GM12875 (cell line): ENCODE measurements at regions not wholly inside any gene's neighbourhood (a gene's known extent, or its start where the extent isn't known, plus 50 kb on each side); places are given as distances from the start of the nearest gene placed in this dataset.

Experiments
- H3K4me3 ChIP-seq: one replicate; pipeline ENCODE4 v1.5.1; 2011; ENCODE audit warnings: low read depth, low read length, control low read depth
- CTCF ChIP-seq: IDR thresholded peaks from 2 replicates; pipeline ENCODE4 v1.5.1; 2011; ENCODE audit warnings: low read depth, mild to moderate bottlenecking, control low read depth, inconsistent platforms, low read length, moderate library complexity, borderline replicate concordance; ENCODE audit not compliant: insufficient read depth

DNA sequence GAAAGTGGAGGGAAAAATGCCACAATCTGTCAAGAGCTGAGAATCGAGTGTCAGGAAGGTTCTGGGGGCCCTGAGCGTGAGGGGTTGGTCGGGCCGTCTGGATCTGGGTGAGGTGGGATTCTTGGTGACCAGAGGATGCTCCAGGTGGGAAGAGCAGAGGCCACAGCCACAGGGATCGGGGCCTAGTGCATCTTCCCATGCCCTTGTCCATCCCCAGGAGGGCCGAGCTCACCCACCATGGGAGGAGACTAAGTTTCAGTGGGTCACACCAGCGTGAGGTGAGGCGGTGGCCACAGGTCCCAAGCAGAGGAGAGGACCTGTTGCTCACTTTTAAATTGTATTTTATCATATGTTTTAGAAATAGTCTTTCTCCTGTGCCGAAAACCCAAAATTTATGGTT lies 70.0 kb downstream of the TMEM18 start:
- H3K4me3 ChIP-seq = no peak overlapping the region
- no peak for TF ChIP-seq CTCF

DNA sequence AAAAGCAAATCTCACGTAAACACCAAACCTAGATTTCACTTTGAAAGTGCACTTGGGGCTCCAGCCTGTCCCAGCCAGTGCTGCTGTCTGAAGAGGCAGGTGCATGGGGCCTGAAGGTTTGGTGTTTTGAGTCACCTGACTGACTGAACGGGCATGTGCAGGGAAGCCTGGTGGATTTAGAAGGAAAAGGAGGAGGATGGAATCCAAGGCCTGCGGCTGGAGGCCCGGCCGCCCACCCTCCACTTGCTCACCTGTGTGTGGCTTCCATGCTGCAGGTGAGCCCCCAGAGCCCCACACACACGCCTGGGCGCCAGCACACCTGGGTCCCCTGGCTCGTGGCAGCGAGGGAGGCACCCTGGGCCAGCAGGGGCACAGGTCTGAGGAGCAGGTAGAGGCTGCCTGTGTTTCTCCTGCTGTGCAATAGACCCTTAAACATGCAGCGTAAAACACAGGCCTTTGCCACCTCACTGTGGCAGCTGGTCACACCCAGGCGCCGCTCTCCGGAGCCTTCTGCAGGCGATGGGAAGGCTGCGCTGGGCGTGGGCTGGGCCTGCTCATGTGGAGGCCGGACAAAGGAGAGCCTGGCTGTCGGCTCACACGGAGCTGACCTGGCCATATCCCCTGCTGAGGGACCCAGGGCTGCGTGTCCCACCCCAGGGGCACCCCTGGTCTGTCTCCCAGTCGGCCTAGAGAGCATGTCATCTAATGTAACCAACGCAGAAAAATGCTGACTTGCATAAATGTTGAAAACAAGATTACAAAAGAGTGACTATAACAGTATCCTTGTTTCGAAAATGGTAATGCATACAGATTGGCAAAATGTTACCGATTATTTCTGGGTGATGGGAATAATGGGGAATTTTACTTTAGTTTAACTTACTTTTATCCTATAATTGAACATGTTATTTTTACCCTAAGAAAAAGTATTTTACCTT lies 71.3 kb downstream of the TMEM18 start:
- H3K4me3 ChIP-seq = no peak overlapping the region
- no peak for TF ChIP-seq CTCF

DNA sequence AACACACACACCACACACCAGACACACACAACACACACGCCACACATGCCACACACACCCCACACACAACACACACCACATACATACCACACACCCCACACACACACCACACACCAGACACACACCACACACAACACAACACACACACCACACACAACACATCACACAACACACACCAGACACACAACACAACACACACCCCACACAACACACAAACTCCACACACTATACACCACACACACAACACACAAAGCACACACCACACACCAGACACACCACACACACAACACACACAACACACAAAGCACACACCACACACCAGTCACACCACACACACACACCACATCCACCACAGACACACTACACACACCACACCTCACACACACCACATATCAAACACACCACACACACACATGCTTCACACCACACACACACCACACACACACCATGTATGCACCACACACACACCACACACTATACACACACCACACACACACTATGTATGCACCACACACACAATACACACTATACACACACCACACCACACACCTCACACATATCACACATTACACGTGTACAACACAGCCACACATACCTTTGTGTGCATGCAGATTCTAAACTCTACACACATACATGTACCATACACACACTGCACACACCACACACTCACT lies 72.2 kb downstream of the TMEM18 start:
- no peak for TF ChIP-seq CTCF
- no peak overlapping the region for H3K4me3 ChIP-seq

DNA sequence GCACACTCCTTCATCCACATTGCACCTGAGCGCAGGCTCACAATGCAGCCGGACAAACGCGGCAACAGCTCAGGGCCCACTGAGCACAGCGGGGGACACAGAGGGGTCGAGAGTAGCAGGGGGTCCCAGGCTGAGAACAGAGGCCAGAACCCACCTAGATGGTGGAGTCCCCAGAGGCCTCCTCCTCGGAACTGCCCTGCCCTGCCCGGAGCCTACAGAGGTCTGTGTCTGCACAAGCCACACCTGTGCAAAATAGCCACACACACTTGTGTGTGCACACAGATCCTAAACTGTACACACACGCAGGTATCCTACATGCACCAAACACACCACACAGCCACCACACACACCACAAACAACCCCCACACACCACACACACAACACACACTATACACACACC lies 72.8 kb downstream of the TMEM18 start:
- H3K4me3 ChIP-seq = no peak overlapping the region
- TF ChIP-seq CTCF = no peak

- no peak for TF ChIP-seq CTCF
- H3K4me3 ChIP-seq = no peak overlapping the region
Measured at GRCh38 chr2:603869-604268, 73.3 kb downstream of the TMEM18 start.

DNA sequence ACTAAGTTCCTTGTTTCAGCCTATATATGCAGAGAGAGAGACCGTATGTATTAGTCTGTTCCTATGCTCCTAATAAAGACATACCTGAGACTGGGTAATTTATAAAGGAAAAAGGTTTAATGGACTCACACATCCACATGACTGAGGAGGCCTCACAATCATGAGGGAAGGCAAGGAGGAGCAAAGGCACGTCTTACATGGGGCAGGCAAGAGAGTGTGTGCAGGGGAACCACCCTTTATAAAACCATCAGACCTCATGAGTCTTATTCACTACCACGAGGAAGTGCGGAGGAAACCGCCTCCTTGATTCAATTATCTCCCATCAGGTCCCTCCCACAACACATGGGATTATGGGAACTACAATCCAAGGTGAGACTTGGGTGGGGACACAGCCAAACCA lies 73.8 kb downstream of the TMEM18 start:
- TF ChIP-seq CTCF = no peak
- H3K4me3 ChIP-seq = no peak overlapping the region
